ENCODE measurements at regions not wholly inside any gene's neighbourhood (a gene's known extent, or its start where the extent isn't known, plus 50 kb on each side); places are given as distances from the start of the nearest gene placed in this dataset.

DNA sequence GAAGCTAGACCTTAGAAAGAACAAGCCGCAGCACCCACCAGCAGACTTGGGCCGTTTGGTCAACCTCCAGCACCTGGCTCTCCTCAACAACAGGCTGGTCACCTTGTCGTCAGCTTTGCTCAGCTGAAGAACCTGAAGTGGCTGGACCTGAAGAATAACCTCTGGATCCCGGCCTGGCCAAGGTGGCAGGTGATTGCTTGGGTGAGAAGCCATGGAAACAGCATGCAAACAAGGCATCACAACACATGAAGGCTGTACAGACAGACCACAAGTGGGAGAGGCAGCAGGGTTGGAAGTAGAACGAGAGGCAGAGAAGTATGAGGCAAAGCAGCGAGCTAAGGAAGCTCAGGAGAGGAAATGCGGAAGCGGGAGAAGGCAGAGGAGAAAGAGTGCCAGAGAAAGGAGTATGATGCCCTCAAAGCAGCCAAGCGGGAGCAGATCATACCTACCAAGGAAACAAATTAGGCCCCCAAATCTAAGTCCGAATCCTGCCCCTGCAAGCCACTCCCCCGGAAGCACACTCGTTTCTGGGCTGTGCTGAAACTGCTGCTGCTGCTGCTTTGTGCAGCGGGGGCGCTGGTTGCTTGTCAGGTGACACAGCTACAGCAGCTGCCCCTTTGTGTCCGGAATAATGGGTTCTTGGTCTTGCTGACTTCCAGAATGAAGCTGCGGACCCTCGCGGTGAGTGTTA is 121.6 kb upstream of the LGSN start:
- no peaks in the 10 kb centered on the region for H3K27me3 ChIP-seq (ENCODE audit: insufficient read depth, low read length)
- Mint-ChIP-seq H3K4me3 (peak overlapping the region in 5 of 8 donors; percentile 11 to 78 (median 69)), H3K27me3 (peaks cover 0 to 2% of the 10 kb centered on the region in 2 donors), H3K27ac (peak overlapping the region in 4 of 7 donors; percentile 9 to 85 (median 50)), H3K4me1 (peaks cover 0 to 2% (median 0%) of the 10 kb centered on the region in 4 donors), H3K9me3 (peaks cover 0 to 4% (median under 1%) of the 10 kb centered on the region in 8 donors), H3K36me3 (peaks cover 0 to 2% of the 10 kb centered on the region in 2 donors)
- ChIA-PET CTCF (ENCODE audit: partially characterized antibody) (no interaction called here), POLR2A (ENCODE audit: partially characterized antibody) (no interaction called here)
- H3K9me3 ChIP-seq (ENCODE audit: control insufficient read depth in 1 of 2, low read length in 2 of 2) = no peaks in the 10 kb centered on the region
- intact Hi-C loops (cut with micrococcal nuclease) = no loop called here
- no peaks in the 10 kb centered on the region for H3K36me3 ChIP-seq (ENCODE audit: insufficient read depth, low read length)
- no peaks in the 10 kb centered on the region for H3K4me1 ChIP-seq (ENCODE audit: insufficient read depth, low read length)
- no peak overlapping the region for H3K4me3 ChIP-seq (ENCODE audit: low read length in 2 of 2)
- peak in 1 of 5 donors; percentile 8 for DNase-seq
- no peak overlapping the region for H3K27ac ChIP-seq (ENCODE audit: low read depth, low read length)

DNA sequence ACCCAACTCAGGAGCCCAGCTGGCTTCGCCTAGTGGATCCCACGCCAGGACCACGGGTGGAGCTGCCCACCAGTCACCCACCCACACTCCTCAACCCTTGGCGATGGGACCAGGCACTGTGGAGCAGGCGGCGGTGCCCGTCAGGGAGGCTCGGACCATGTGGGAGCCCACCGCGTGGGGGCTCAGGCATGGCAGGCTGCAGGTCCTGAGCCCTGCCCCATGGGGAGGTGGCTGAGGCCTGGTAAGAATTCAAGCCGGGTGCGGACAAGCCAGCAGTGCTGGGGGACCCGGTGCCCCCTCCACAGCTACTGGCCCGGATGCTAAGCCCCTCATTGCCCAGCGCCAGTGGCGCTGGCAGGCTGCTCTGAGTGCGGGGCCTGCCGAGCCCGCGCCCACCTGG is 123.1 kb upstream of the LGSN start:
- CTCF ChIA-PET (ENCODE audit: partially characterized antibody) = no interaction called here
- Mint-ChIP-seq H3K36me3 (peaks cover 0 to 3% of the 10 kb centered on the region in 2 donors), H3K27ac (no peak overlapping the region), H3K4me3 (no peak overlapping the region), H3K9me3 (peaks cover 0 to 4% (median under 1%) of the 10 kb centered on the region in 8 donors), H3K27me3 (peaks cover 0 to 2% of the 10 kb centered on the region in 2 donors), H3K4me1 (peaks cover 0 to 2% (median 0%) of the 10 kb centered on the region in 4 donors)
- H3K27me3 ChIP-seq (ENCODE audit: insufficient read depth, low read length) = no peaks in the 10 kb centered on the region
- DNase-seq = no peak
- no peaks in the 10 kb centered on the region for H3K4me1 ChIP-seq (ENCODE audit: insufficient read depth, low read length)
- H3K27ac ChIP-seq (ENCODE audit: low read depth, low read length) = no peak overlapping the region
- H3K9me3 ChIP-seq (ENCODE audit: control insufficient read depth in 1 of 2, low read length in 2 of 2) = no peaks in the 10 kb centered on the region
- POLR2A ChIA-PET (ENCODE audit: partially characterized antibody) = no interaction called here
- H3K36me3 ChIP-seq (ENCODE audit: insufficient read depth, low read length) = no peaks in the 10 kb centered on the region
- intact Hi-C loops (cut with micrococcal nuclease) = no loop called here
- H3K4me3 ChIP-seq (ENCODE audit: low read length in 2 of 2) = no peak overlapping the region

GRCh38 chr6:63444768-63445167 is 125.0 kb upstream of the LGSN start:
- H3K4me1 Mint-ChIP-seq = peaks cover 0 to 2% (median 0%) of the 10 kb centered on the region in 4 donors
- ChIA-PET POLR2A (ENCODE audit: partially characterized antibody) (no interaction called here), CTCF (ENCODE audit: partially characterized antibody) (no interaction called here)
- H3K27me3 Mint-ChIP-seq = peaks cover under 1 to 2% of the 10 kb centered on the region in 2 donors
- Histone ChIP-seq H3K27ac (ENCODE audit: low read depth, low read length) (no peak overlapping the region), H3K36me3 (ENCODE audit: insufficient read depth, low read length) (no peaks in the 10 kb centered on the region), H3K27me3 (ENCODE audit: insufficient read depth, low read length) (no peaks in the 10 kb centered on the region), H3K4me3 (ENCODE audit: low read length in 2 of 2) (no peak overlapping the region), H3K9me3 (ENCODE audit: control insufficient read depth in 1 of 2, low read length in 2 of 2) (no peaks in the 10 kb centered on the region), H3K4me1 (ENCODE audit: insufficient read depth, low read length) (no peaks in the 10 kb centered on the region)
- no peak overlapping the region for H3K4me3 Mint-ChIP-seq
- peaks cover 0 to 3% of the 10 kb centered on the region in 2 donors for H3K36me3 Mint-ChIP-seq
- H3K9me3 Mint-ChIP-seq = peaks cover 0 to 3% (median 0%) of the 10 kb centered on the region in 8 donors
- intact Hi-C loops (cut with micrococcal nuclease) = no loop called here
- no peak for DNase-seq
- no peak overlapping the region for H3K27ac Mint-ChIP-seq

DNA sequence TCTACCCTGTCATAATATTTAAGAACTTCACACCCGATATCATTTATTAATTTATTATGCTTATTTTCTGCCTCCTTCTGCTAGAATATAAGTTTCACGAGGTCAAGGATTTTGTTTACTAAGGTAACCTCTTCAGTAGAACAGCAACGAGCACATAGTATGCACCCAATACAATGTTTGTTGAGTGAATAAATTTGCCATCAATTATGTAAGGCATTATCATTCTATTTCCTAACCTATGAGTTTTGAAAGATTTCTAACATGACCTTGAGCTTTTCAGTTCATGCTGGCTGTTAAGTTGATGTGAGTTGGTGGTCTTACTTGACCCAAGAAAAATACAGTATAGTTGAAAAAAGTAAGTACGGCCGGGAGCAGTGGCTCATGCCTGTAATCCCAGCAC is 125.9 kb upstream of the LOC128125822 start:
- ChIA-PET POLR2A (ENCODE audit: partially characterized antibody) (no interaction called here), CTCF (ENCODE audit: partially characterized antibody) (no interaction called here)
- peaks cover 0 to 3% (median 0%) of the 10 kb centered on the region in 8 donors for H3K9me3 Mint-ChIP-seq
- H3K27ac Mint-ChIP-seq = no peak overlapping the region
- no peaks in the 10 kb centered on the region for H3K9me3 ChIP-seq (ENCODE audit: control insufficient read depth in 1 of 2, low read length in 2 of 2)
- no peaks in the 10 kb centered on the region for H3K27me3 ChIP-seq (ENCODE audit: insufficient read depth, low read length)
- intact Hi-C loops (cut with micrococcal nuclease) = no loop called here
- H3K4me1 Mint-ChIP-seq = no peaks in the 10 kb centered on the region
- no peak overlapping the region for H3K4me3 Mint-ChIP-seq
- H3K36me3 ChIP-seq (ENCODE audit: insufficient read depth, low read length) = no peaks in the 10 kb centered on the region
- H3K4me3 ChIP-seq (ENCODE audit: low read length in 2 of 2) = no peak overlapping the region
- H3K36me3 Mint-ChIP-seq = peaks cover 0 to 3% of the 10 kb centered on the region in 2 donors
- no peak overlapping the region for H3K27ac ChIP-seq (ENCODE audit: low read depth, low read length)
- H3K27me3 Mint-ChIP-seq = peaks cover 0 to 2% of the 10 kb centered on the region in 2 donors
- no peak for DNase-seq
- H3K4me1 ChIP-seq (ENCODE audit: insufficient read depth, low read length) = no peaks in the 10 kb centered on the region

DNA sequence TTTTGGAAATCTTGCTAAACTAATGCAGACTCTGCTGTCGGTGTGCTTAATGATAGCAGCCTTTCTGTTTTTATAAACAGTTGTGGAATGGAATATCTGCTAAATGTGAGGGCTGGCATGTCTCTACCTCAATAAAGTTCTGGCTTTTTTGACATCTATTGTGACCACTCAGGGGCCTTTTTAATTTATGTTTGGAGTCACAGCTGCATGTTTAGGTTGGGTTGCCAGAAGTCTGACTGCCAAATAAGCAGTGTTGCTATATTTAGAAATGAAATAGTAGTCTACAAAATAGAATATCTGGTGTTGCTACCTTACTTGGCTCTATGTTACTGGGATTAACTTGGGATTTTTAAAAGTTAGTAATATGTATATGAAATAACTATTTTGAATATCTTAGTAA is 125.1 kb upstream of the LOC128125822 start:
- CTCF ChIA-PET (ENCODE audit: partially characterized antibody) = no interaction called here
- POLR2A ChIA-PET (ENCODE audit: partially characterized antibody) = no interaction called here

DNA sequence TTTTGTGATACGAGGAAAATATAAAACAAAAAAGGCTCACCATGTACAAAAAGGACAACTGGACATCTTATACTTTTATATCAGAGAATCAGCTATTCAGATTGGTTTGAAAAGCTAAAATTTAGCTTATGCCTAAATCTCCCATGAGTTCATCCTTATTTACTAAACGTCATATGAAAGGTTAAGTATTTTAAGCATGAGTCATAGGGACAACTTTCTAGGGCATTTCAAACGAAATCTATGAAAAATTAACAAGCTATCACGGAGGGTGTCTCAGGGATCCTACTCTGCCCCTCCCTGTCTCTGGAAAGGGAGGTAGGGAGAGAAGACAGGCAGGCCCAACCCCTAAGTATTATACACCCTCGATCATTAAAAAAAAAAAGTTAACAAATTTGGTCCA is 124.1 kb upstream of the LOC128125822 start:
- H3K9me3 Mint-ChIP-seq = no peaks in the 10 kb centered on the region
- Histone ChIP-seq H3K27ac (ENCODE audit: low read depth, low read length) (no peak overlapping the region), H3K27me3 (ENCODE audit: insufficient read depth, low read length) (no peaks in the 10 kb centered on the region), H3K36me3 (ENCODE audit: insufficient read depth, low read length) (no peaks in the 10 kb centered on the region), H3K9me3 (ENCODE audit: control insufficient read depth in 1 of 2, low read length in 2 of 2) (no peaks in the 10 kb centered on the region), H3K4me3 (ENCODE audit: low read length in 2 of 2) (no peak overlapping the region), H3K4me1 (ENCODE audit: insufficient read depth, low read length) (no peaks in the 10 kb centered on the region)
- no peak overlapping the region for H3K27ac Mint-ChIP-seq
- DNase-seq = no peak
- CTCF ChIA-PET (ENCODE audit: partially characterized antibody) = no interaction called here
- intact Hi-C loops (cut with micrococcal nuclease) = no loop called here
- peaks cover 0 to 2% of the 10 kb centered on the region in 2 donors for H3K27me3 Mint-ChIP-seq
- no peaks in the 10 kb centered on the region for H3K4me1 Mint-ChIP-seq
- POLR2A ChIA-PET (ENCODE audit: partially characterized antibody) = no interaction called here
- H3K4me3 Mint-ChIP-seq = no peak overlapping the region
- H3K36me3 Mint-ChIP-seq = peaks cover 0 to 3% of the 10 kb centered on the region in 2 donors

More for the DNA sequence above, 125.1 kb upstream of the LOC128125822 start:
- H3K36me3 Mint-ChIP-seq = peaks cover 0 to 3% of the 10 kb centered on the region in 2 donors
- no peak overlapping the region for H3K27ac Mint-ChIP-seq
- no peaks in the 10 kb centered on the region for H3K27me3 ChIP-seq (ENCODE audit: insufficient read depth, low read length)
- peaks cover 0 to 2% of the 10 kb centered on the region in 2 donors for H3K27me3 Mint-ChIP-seq
- intact Hi-C loops (cut with micrococcal nuclease) = no loop called here
- no peak overlapping the region for H3K4me3 Mint-ChIP-seq
- peaks cover 0 to 1% (median 0%) of the 10 kb centered on the region in 8 donors for H3K9me3 Mint-ChIP-seq
- H3K36me3 ChIP-seq (ENCODE audit: insufficient read depth, low read length) = no peaks in the 10 kb centered on the region
- H3K4me1 Mint-ChIP-seq = no peaks in the 10 kb centered on the region
- H3K4me3 ChIP-seq (ENCODE audit: low read length in 2 of 2) = no peak overlapping the region
- H3K27ac ChIP-seq (ENCODE audit: low read depth, low read length) = no peak overlapping the region
- H3K4me1 ChIP-seq (ENCODE audit: insufficient read depth, low read length) = no peaks in the 10 kb centered on the region
- no peaks in the 10 kb centered on the region for H3K9me3 ChIP-seq (ENCODE audit: control insufficient read depth in 1 of 2, low read length in 2 of 2)
- DNase-seq = no peak

DNA sequence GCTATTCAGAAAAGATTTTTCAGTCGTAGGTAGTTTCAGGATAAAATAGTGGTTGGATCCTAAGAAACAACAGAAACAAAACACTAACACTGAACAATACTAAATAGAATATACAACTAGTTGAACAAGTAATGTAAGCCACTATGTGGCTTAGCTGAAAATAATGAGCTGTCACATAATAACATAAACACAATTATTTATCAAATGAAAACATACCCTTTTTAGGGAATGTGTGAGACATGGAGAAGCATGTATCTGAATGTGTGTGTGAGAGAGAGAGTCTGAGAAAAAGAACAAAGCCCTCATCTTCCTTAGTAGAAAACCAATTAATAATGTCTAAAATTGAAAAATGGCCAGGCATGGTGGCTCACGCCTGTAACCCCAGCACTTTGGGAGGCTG is 122.6 kb upstream of the LOC128125822 start:
- H3K9me3 Mint-ChIP-seq = no peaks in the 10 kb centered on the region
- intact Hi-C loops (cut with micrococcal nuclease) = no loop called here
- CTCF ChIA-PET (ENCODE audit: partially characterized antibody) = no interaction called here
- Histone ChIP-seq H3K27me3 (ENCODE audit: insufficient read depth, low read length) (no peaks in the 10 kb centered on the region), H3K4me1 (ENCODE audit: insufficient read depth, low read length) (no peaks in the 10 kb centered on the region), H3K9me3 (ENCODE audit: control insufficient read depth in 1 of 2, low read length in 2 of 2) (no peaks in the 10 kb centered on the region), H3K36me3 (ENCODE audit: insufficient read depth, low read length) (no peaks in the 10 kb centered on the region), H3K4me3 (ENCODE audit: low read length in 2 of 2) (no peak overlapping the region), H3K27ac (ENCODE audit: low read depth, low read length) (no peak overlapping the region)
- POLR2A ChIA-PET (ENCODE audit: partially characterized antibody) = no interaction called here
- no peak overlapping the region for H3K4me3 Mint-ChIP-seq
- no peak overlapping the region for H3K27ac Mint-ChIP-seq
- peaks cover 0 to 3% of the 10 kb centered on the region in 2 donors for H3K36me3 Mint-ChIP-seq
- DNase-seq = no peak
- H3K27me3 Mint-ChIP-seq = peaks cover 0 to 2% of the 10 kb centered on the region in 2 donors
- no peaks in the 10 kb centered on the region for H3K4me1 Mint-ChIP-seq
